ENCODE measurements at regions not wholly inside any gene's neighbourhood (a gene's known extent, or its start where the extent isn't known, plus 50 kb on each side); places are given as distances from the start of the nearest gene placed in this dataset.

DNA sequence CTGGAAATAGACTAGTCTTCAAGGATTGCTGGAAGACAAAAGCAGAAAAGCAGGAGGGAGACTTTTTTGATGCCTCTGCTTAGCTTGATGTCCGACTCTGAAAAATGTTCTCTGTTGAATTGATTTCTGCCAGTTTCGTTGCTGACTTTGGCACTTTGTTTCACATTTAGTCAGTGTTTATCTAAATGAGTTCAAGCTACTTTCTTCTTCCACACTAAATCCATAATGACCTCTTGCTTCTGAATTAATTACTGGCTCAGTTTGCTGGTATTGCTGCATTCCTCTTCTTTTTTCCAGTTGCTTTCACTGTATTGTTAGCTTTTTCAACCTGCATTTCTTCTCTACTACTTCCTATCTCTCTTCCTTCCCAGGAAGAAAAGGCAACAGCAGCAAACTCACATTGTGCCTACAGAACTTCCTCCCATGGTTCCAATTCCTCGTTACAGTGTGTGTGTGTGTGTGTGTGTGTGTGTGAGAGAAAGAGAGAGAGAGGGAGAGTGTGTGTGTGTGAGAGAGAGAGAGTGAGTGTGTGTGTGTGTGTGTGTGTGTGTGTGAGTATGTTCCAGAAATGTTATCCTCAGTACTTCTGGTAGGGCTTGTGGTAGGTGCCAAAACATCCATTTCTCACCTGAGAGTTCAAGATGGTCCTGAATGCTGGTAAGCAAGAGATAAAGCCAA, 234.8 kb downstream of the CSNK1G3 start:
- Histone ChIP-seq H3K27ac (no peak overlapping the region), H3K9me3 (no peaks in the 10 kb centered on the region), H3K27me3 (no peaks in the 10 kb centered on the region), H3K4me3 (no peak overlapping the region), H3K36me3 (no peaks in the 10 kb centered on the region), H3K4me1 (no peaks in the 10 kb centered on the region)
- ATAC-seq (no peak), DNase-seq (no peak)
- intact Hi-C loops (cut with DNase I; ENCODE audit: low total_unique reads) (no loop called here), in situ Hi-C loops (cut with MboI; ENCODE audit: low sequenced_read_pairs in 4 of 4) (no loop called here)
- no peak for TF ChIP-seq POLR2A (IDR thresholded peaks at IDR 0.05)
- TF ChIP-seq, protein P1, sequence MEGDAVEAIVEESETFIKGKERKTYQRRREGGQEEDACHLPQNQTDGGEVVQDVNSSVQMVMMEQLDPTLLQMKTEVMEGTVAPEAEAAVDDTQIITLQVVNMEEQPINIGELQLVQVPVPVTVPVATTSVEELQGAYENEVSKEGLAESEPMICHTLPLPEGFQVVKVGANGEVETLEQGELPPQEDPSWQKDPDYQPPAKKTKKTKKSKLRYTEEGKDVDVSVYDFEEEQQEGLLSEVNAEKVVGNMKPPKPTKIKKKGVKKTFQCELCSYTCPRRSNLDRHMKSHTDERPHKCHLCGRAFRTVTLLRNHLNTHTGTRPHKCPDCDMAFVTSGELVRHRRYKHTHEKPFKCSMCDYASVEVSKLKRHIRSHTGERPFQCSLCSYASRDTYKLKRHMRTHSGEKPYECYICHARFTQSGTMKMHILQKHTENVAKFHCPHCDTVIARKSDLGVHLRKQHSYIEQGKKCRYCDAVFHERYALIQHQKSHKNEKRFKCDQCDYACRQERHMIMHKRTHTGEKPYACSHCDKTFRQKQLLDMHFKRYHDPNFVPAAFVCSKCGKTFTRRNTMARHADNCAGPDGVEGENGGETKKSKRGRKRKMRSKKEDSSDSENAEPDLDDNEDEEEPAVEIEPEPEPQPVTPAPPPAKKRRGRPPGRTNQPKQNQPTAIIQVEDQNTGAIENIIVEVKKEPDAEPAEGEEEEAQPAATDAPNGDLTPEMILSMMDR (IDR thresholded peaks at IDR 0.05 in 4 of 5, conservative IDR thresholded peaks at IDR 0.05 in 1 of 5) = no peak

- no peak overlapping the region for H3K27ac ChIP-seq
- H3K27me3 ChIP-seq = no peaks in the 10 kb centered on the region
- H3K9me3 ChIP-seq = no peaks in the 10 kb centered on the region
- H3K4me3 ChIP-seq = no peak overlapping the region
- no peaks in the 10 kb centered on the region for H3K4me1 ChIP-seq
- TF ChIP-seq POLR2A (IDR thresholded peaks at IDR 0.05) = no peak
- TF ChIP-seq, protein P1 (IDR thresholded peaks at IDR 0.05 in 4 of 5, conservative IDR thresholded peaks at IDR 0.05 in 1 of 5) = no peak
- intact Hi-C loops (cut with DNase I; ENCODE audit: low total_unique reads) (no loop called here), in situ Hi-C loops (cut with MboI; ENCODE audit: low sequenced_read_pairs in 4 of 4) (no loop called here)
- H3K36me3 ChIP-seq = no peaks in the 10 kb centered on the region
- ATAC-seq (no peak), DNase-seq (no peak)
Observed at GRCh38 chr5:123743990-123744583, 232.1 kb downstream of the CSNK1G3 start.

GRCh38 chr5:123735384-123735783, 223.4 kb downstream of the CSNK1G3 start:
- Histone ChIP-seq H3K27me3 (no peaks in the 10 kb centered on the region), H3K27ac (no peak overlapping the region), H3K36me3 (no peaks in the 10 kb centered on the region), H3K9me3 (no peaks in the 10 kb centered on the region), H3K4me3 (no peak overlapping the region), H3K4me1 (no peaks in the 10 kb centered on the region)
- in situ Hi-C loops (cut with MboI; ENCODE audit: low sequenced_read_pairs in 4 of 4) = no loop called here
- intact Hi-C loops (cut with DNase I; ENCODE audit: low total_unique reads) = no loop called here
- ATAC-seq (no peak), DNase-seq (no peak)
- TF ChIP-seq, protein P1 (IDR thresholded peaks at IDR 0.05 in 4 of 5, conservative IDR thresholded peaks at IDR 0.05 in 1 of 5) = no peak
- TF ChIP-seq POLR2A (IDR thresholded peaks at IDR 0.05) = no peak

GRCh38 chr5:123732257-123732656, 220.3 kb downstream of the CSNK1G3 start:
- Histone ChIP-seq H3K4me3 (no peak overlapping the region), H3K9me3 (no peaks in the 10 kb centered on the region), H3K36me3 (no peaks in the 10 kb centered on the region), H3K27ac (no peak overlapping the region), H3K27me3 (no peaks in the 10 kb centered on the region), H3K4me1 (no peaks in the 10 kb centered on the region)
- in situ Hi-C loops (cut with MboI; ENCODE audit: low sequenced_read_pairs in 4 of 4) = no loop called here
- intact Hi-C loops (cut with DNase I; ENCODE audit: low total_unique reads) = no loop called here
- ATAC-seq (no peak), DNase-seq (no peak)
- TF ChIP-seq, protein P1 (IDR thresholded peaks at IDR 0.05 in 4 of 5, conservative IDR thresholded peaks at IDR 0.05 in 1 of 5) = no peak
- TF ChIP-seq POLR2A (IDR thresholded peaks at IDR 0.05) = no peak

Measured in gastrocnemius medialis (tissue), 4 donors.